HEK293 (cell line): ENCODE measurements at regions not wholly inside any gene's neighbourhood (a gene's known extent, or its start where the extent isn't known, plus 50 kb on each side); places are given as distances from the start of the nearest gene placed in this dataset.
A peak's percentile ranks its signal among the peaks of the same experiment; 100 is the strongest.

Experiments used
- CTCF ChIA-PET: fragments of 350-600 bp; formaldehyde crosslinking; extraction: SDS; loops from one replicate; lab custom pipeline; 2021; ENCODE audit warnings: antibody characterized with exemption; lab: Yijun Ruan, JAX
- POLR2A ChIA-PET: fragments of 300-600 bp; formaldehyde crosslinking; extraction: SDS; loops from one replicate; lab custom pipeline; 2020; ENCODE audit warnings: antibody characterized with exemption, inconsistent platforms; lab: Yijun Ruan, JAX
- H3K27ac ChIP-seq: fragments of 200-500 bp; sonication (Bioruptor generic); 2 replicates; pipeline ENCODE4 v1.5.1; 2014; ENCODE audit warnings: low read depth, low read length, control low read depth, inconsistent platforms; ENCODE audit errors: extremely low read depth
- H3K36me3 ChIP-seq, 2 experiments: fragments of 200-500 bp in 1 of 2; sonication (Bioruptor generic) in 1 of 2; 1 replicate in 1 of 2; 2 replicates in 1 of 2; pipeline ENCODE4 v1.5.1; 2014 to 2017; ENCODE audit warnings: inconsistent platforms in 2 of 2, low read length in 2 of 2; ENCODE audit not compliant: control insufficient read depth in 2 of 2, insufficient read depth in 1 of 2
- H3K4me1 ChIP-seq: fragments of 200-500 bp; sonication (Bioruptor generic); 2 replicates; pipeline ENCODE4 v1.5.1; 2014; ENCODE audit warnings: mild to moderate bottlenecking, low read length, inconsistent platforms; ENCODE audit not compliant: control insufficient read depth, insufficient read depth
- H3K4me3 ChIP-seq: 2 replicates; pipeline ENCODE4 v1.5.1; 2011; ENCODE audit warnings: low read depth, mild to moderate bottlenecking, control low read depth, low read length, moderate library complexity
- H3K9me3 ChIP-seq: fragments of 200-500 bp; sonication (Bioruptor generic); 2 replicates; pipeline ENCODE4 v1.5.1; 2014; ENCODE audit warnings: low read depth, low read length, inconsistent platforms; ENCODE audit not compliant: control insufficient read depth, insufficient read depth
- ATF2 ChIP-seq: fragments of 450-650 bp; formaldehyde crosslinking; IDR thresholded peaks from 2 replicates; pipeline ENCODE4 v1.5.1; 2016; ENCODE audit warnings: missing biosample characterization, missing genetic modification characterization, low read depth
- GFI1B ChIP-seq: fragments of 450-650 bp; formaldehyde crosslinking; IDR thresholded peaks from 2 replicates; pipeline ENCODE4 v1.5.1; 2016; ENCODE audit warnings: missing biosample characterization, missing genetic modification characterization
- KLF9 ChIP-seq: fragments of 450-650 bp; formaldehyde crosslinking; IDR thresholded peaks from 2 replicates; pipeline ENCODE4 v1.5.1; 2016; ENCODE audit warnings: missing biosample characterization, missing genetic modification characterization, low read depth
- ZBTB17 ChIP-seq: fragments of 450-650 bp; formaldehyde crosslinking; IDR thresholded peaks from 2 replicates; pipeline ENCODE4 v1.5.1; 2016; ENCODE audit warnings: missing biosample characterization, missing genetic modification characterization
- ZBTB7A ChIP-seq: fragments of 450-650 bp; formaldehyde crosslinking; IDR thresholded peaks from 2 replicates; pipeline ENCODE4 v1.5.1; 2016; ENCODE audit warnings: low read depth, missing biosample characterization, missing genetic modification characterization
- ZEB2 ChIP-seq: fragments of 450-650 bp; formaldehyde crosslinking; IDR thresholded peaks from 2 replicates; pipeline ENCODE4 v1.5.1; 2016; ENCODE audit warnings: missing biosample characterization, missing genetic modification characterization
- ZNF114 ChIP-seq: fragments of 450-650 bp; formaldehyde crosslinking; IDR thresholded peaks from 2 replicates; pipeline ENCODE4 v1.5.0; 2017; ENCODE audit warnings: missing biosample characterization, missing genetic modification characterization
- ZNF311 ChIP-seq: fragments of 450-650 bp; formaldehyde crosslinking; IDR thresholded peaks from 2 replicates; pipeline ENCODE4 v1.5.1; 2017; ENCODE audit warnings: missing biosample characterization, missing genetic modification characterization, borderline replicate concordance
- ZNF354C ChIP-seq: fragments of 450-650 bp; formaldehyde crosslinking; IDR thresholded peaks from 2 replicates; pipeline ENCODE4 v1.5.1; 2016; ENCODE audit warnings: missing biosample characterization, missing genetic modification characterization, low read depth, borderline replicate concordance
- ZNF596 ChIP-seq: fragments of 450-650 bp; IDR thresholded peaks from 2 replicates; pipeline ENCODE4 v1.5.0; 2018; ENCODE audit warnings: missing biosample characterization, mild to moderate bottlenecking, missing genetic modification characterization, moderate library complexity
- ZNF629 ChIP-seq: fragments of 450-650 bp; formaldehyde crosslinking; IDR thresholded peaks from 2 replicates; pipeline ENCODE4 v1.5.1; 2017; ENCODE audit warnings: missing biosample characterization, missing genetic modification characterization
- ZNF658 ChIP-seq: fragments of 450-650 bp; formaldehyde crosslinking; IDR thresholded peaks from 2 replicates; pipeline ENCODE4; 2016; ENCODE audit warnings: missing biosample characterization, missing genetic modification characterization
- ZNF664 ChIP-seq: fragments of 450-650 bp; formaldehyde crosslinking; IDR thresholded peaks from 2 replicates; pipeline ENCODE4 v1.5.1; 2016; ENCODE audit warnings: missing biosample characterization, missing genetic modification characterization
- ZNF670 ChIP-seq: fragments of 450-650 bp; formaldehyde crosslinking; IDR thresholded peaks from 2 replicates; pipeline ENCODE4 v1.5.1; 2016; ENCODE audit warnings: missing biosample characterization, missing genetic modification characterization, low read depth
- ZSCAN4 ChIP-seq: fragments of 450-650 bp; formaldehyde crosslinking; IDR thresholded peaks from 2 replicates; pipeline ENCODE4 v1.5.1; 2017; ENCODE audit warnings: missing biosample characterization, missing genetic modification characterization
- TF ChIP-seq, protein P1 (sequence below): fragments of 450-650 bp; formaldehyde crosslinking; IDR thresholded peaks from 2 replicates; pipeline ENCODE4 v1.5.1; 2016; ENCODE audit warnings: missing biosample characterization, missing genetic modification characterization
- TF ChIP-seq, protein P2 (sequence below): fragments of 450-650 bp; formaldehyde crosslinking; IDR thresholded peaks from 2 replicates; pipeline ENCODE4 v1.5.1; 2017; ENCODE audit warnings: missing biosample characterization, missing genetic modification characterization

DNA sequence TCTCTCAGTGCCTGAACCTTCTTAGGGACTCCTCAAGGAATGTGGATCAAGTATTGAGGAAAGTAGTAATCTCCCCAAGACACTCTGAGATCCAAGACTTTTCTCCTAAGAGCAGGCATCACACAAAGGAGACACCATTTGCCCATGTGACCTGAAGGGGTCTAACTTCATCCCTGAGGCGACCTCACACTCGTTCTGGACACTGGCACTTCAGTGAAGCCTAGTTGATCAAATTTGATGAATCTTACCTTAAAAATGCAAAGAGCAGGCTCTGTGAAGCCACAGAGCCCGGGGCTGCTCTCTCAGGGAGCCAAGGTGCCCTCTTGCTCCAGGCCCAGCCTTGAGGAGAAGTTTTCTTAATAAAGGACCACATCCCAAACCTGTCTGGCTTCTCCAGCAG, 64.3 kb downstream of the SCN11A start:
- no peak overlapping the region for H3K27ac ChIP-seq
- no peaks in the 10 kb centered on the region for H3K4me1 ChIP-seq
- no peaks in the 10 kb centered on the region for H3K9me3 ChIP-seq
- H3K4me3 ChIP-seq = no peak overlapping the region
- TF ChIP-seq KLF9 (no peak), ZEB2 (tag by site-specific recombination) (no peak), ATF2 (tag by site-specific recombination) (no peak), ZBTB17 (tag by site-specific recombination) (no peak), ZNF596 (tag by site-specific recombination) (no peak), ZNF670 (tag by site-specific recombination) (no peak), ZNF114 (tag by site-specific recombination) (no peak), ZNF664 (no peak), ZNF354C (no peak), GFI1B (no peak)
- TF ChIP-seq, protein P1, sequence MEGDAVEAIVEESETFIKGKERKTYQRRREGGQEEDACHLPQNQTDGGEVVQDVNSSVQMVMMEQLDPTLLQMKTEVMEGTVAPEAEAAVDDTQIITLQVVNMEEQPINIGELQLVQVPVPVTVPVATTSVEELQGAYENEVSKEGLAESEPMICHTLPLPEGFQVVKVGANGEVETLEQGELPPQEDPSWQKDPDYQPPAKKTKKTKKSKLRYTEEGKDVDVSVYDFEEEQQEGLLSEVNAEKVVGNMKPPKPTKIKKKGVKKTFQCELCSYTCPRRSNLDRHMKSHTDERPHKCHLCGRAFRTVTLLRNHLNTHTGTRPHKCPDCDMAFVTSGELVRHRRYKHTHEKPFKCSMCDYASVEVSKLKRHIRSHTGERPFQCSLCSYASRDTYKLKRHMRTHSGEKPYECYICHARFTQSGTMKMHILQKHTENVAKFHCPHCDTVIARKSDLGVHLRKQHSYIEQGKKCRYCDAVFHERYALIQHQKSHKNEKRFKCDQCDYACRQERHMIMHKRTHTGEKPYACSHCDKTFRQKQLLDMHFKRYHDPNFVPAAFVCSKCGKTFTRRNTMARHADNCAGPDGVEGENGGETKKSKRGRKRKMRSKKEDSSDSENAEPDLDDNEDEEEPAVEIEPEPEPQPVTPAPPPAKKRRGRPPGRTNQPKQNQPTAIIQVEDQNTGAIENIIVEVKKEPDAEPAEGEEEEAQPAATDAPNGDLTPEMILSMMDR (tag by site-specific recombination) = no peak
- H3K36me3 ChIP-seq = no peaks in the 10 kb centered on the region
- ChIA-PET CTCF (no interaction called here), POLR2A (no interaction called here)

- POLR2A ChIA-PET = no interaction called here
- no peaks in the 10 kb centered on the region for H3K9me3 ChIP-seq
- no peaks in the 10 kb centered on the region for H3K4me1 ChIP-seq
- no peak overlapping the region for H3K27ac ChIP-seq
- no peak for TF ChIP-seq ZBTB7A (tag by site-specific recombination)
- TF ChIP-seq ZSCAN4 (tag by site-specific recombination) = 0 out of 2 replicates have a peak, but pooled peaks have one; percentile 11
- TF ChIP-seq, all 188 proteins: peak for 1
- CTCF ChIA-PET = no interaction called here
- no peak overlapping the region for H3K4me3 ChIP-seq
- H3K36me3 ChIP-seq = no peaks in the 10 kb centered on the region
Observed at GRCh38 chr3:38986901-38987300, 64.8 kb downstream of the SCN11A start.

- TF ChIP-seq, protein P2, sequence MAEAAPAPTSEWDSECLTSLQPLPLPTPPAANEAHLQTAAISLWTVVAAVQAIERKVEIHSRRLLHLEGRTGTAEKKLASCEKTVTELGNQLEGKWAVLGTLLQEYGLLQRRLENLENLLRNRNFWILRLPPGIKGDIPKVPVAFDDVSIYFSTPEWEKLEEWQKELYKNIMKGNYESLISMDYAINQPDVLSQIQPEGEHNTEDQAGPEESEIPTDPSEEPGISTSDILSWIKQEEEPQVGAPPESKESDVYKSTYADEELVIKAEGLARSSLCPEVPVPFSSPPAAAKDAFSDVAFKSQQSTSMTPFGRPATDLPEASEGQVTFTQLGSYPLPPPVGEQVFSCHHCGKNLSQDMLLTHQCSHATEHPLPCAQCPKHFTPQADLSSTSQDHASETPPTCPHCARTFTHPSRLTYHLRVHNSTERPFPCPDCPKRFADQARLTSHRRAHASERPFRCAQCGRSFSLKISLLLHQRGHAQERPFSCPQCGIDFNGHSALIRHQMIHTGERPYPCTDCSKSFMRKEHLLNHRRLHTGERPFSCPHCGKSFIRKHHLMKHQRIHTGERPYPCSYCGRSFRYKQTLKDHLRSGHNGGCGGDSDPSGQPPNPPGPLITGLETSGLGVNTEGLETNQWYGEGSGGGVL (tag by site-specific recombination) = no peak
- TF ChIP-seq ZNF629 (tag by site-specific recombination) = no peak
- no peak for TF ChIP-seq ZNF311 (tag by site-specific recombination)
- TF ChIP-seq ZNF658 (tag by site-specific recombination) = no peak
- ChIA-PET CTCF (interaction anchor here (0.9 to 1.2 kb wide), 2 partner anchors 25 to 331 kb away, joined by 4 to 5 read pairs; no protein-coding TSS in a partner anchor), POLR2A (no interaction called here)
- H3K27ac ChIP-seq = no peak overlapping the region
- H3K4me1 ChIP-seq = no peaks in the 10 kb centered on the region
- no peaks in the 10 kb centered on the region for H3K9me3 ChIP-seq
- H3K4me3 ChIP-seq = no peak overlapping the region
- H3K36me3 ChIP-seq = no peaks in the 10 kb centered on the region
Observed at GRCh38 chr3:38985981-38986380, 65.8 kb downstream of the SCN11A start.
